ENCODE measurements at regions not wholly inside any gene's neighbourhood (a gene's known extent, or its start where the extent isn't known, plus 50 kb on each side); places are given as distances from the start of the nearest gene placed in this dataset.

DNA sequence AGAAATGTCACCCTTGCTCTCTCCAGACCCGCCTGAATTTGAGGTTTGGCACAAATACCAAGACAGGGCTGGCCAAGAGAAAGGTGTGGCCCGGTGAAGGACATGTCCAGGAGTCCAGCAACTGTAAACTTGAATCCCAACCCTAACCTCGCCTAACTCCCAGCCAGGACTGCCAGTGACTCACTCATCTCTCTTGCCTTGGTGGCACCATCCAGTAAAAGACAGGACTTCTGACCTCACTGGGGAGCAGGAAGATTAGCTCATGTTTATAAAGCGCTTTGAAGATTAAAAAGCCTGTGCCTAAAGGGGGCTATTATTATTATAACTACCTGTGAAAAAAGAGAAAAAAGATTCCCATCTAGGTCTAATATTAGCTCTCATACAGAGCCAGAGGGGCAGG, 335.3 kb downstream of the SOX9 start:
- TF ChIP-seq, protein P1, sequence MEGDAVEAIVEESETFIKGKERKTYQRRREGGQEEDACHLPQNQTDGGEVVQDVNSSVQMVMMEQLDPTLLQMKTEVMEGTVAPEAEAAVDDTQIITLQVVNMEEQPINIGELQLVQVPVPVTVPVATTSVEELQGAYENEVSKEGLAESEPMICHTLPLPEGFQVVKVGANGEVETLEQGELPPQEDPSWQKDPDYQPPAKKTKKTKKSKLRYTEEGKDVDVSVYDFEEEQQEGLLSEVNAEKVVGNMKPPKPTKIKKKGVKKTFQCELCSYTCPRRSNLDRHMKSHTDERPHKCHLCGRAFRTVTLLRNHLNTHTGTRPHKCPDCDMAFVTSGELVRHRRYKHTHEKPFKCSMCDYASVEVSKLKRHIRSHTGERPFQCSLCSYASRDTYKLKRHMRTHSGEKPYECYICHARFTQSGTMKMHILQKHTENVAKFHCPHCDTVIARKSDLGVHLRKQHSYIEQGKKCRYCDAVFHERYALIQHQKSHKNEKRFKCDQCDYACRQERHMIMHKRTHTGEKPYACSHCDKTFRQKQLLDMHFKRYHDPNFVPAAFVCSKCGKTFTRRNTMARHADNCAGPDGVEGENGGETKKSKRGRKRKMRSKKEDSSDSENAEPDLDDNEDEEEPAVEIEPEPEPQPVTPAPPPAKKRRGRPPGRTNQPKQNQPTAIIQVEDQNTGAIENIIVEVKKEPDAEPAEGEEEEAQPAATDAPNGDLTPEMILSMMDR (IDR thresholded peaks at IDR 0.05) = no peak
- no peak for TF ChIP-seq POLR2A (IDR thresholded peaks at IDR 0.05)

All from testis (tissue), 2 donors.